Trophoblast cell (in vitro differentiated cells and primary cell): ENCODE measurements at regions not wholly inside any gene's neighbourhood (a gene's known extent, or its start where the extent isn't known, plus 50 kb on each side); places are given as distances from the start of the nearest gene placed in this dataset.
A peak's percentile ranks its signal among the peaks of the same experiment; 100 is the strongest.

ENCODE experiments used
- DNase-seq, 2 donors: peaks; one replicate each; pipeline ENCODE4 v3.0.0-alpha.2; 2016
- H2AFZ ChIP-seq: 2 replicates; pipeline ENCODE4 v1.6.1; 2013; ENCODE audit warnings: low read length, moderate library complexity, mild to moderate bottlenecking; ENCODE audit not compliant: insufficient read depth, poor library complexity
- H2AK5ac ChIP-seq: 2 replicates; pipeline ENCODE4 v1.6.1; 2013; ENCODE audit warnings: mild to moderate bottlenecking, low read length
- H2BK120ac ChIP-seq: 2 replicates; pipeline ENCODE4 v1.6.1; 2013; ENCODE audit warnings: low read length, mild to moderate bottlenecking, moderate library complexity; ENCODE audit not compliant: insufficient read depth, poor library complexity
- H2BK12ac ChIP-seq: 2 replicates; pipeline ENCODE4 v1.6.1; 2013; ENCODE audit warnings: mild to moderate bottlenecking, low read length, moderate library complexity
- H2BK5ac ChIP-seq: 2 replicates; pipeline ENCODE4 v1.6.1; 2013; ENCODE audit warnings: low read length, low read depth, moderate library complexity, mild to moderate bottlenecking; ENCODE audit not compliant: poor library complexity
- H3K14ac ChIP-seq: 2 replicates; pipeline ENCODE4 v1.6.1; 2013; ENCODE audit warnings: mild to moderate bottlenecking, low read length
- H3K18ac ChIP-seq: 2 replicates; pipeline ENCODE4 v1.6.1; 2013; ENCODE audit warnings: mild to moderate bottlenecking, low read length
- H3K23ac ChIP-seq: 2 replicates; pipeline ENCODE4 v1.6.1; 2013; ENCODE audit warnings: low read length
- H3K27ac ChIP-seq: 2 replicates; pipeline ENCODE4 v1.5.1; 2013; ENCODE audit warnings: low read depth, mild to moderate bottlenecking, inconsistent platforms, low read length, moderate library complexity
- H3K27me3 ChIP-seq: 2 replicates; pipeline ENCODE4 v1.6.1; 2013; ENCODE audit warnings: inconsistent platforms, mild to moderate bottlenecking, low read length, moderate library complexity; ENCODE audit not compliant: insufficient read depth
- H3K36me3 ChIP-seq, 2 experiments: 1 replicate in 1 of 2; 2 replicates in 1 of 2; pipeline ENCODE4 v1.6.1; 2013; ENCODE audit warnings: low read length in 2 of 2, mild to moderate bottlenecking in 2 of 2, moderate library complexity in 1 of 2; ENCODE audit not compliant: insufficient read depth in 2 of 2, control insufficient read depth in 1 of 2
- H3K4ac ChIP-seq: 2 replicates; pipeline ENCODE4 v1.6.1; 2013; ENCODE audit warnings: low read depth, mild to moderate bottlenecking, low read length, moderate library complexity
- H3K4me1 ChIP-seq, 2 experiments: 1 replicate in 1 of 2; 2 replicates in 1 of 2; pipeline ENCODE4 v1.6.1; 2013; ENCODE audit warnings: low read length in 2 of 2, mild to moderate bottlenecking in 2 of 2, moderate library complexity in 1 of 2; ENCODE audit not compliant: insufficient read depth in 2 of 2, control insufficient read depth in 1 of 2
- H3K4me2 ChIP-seq: 2 replicates; pipeline ENCODE4 v1.6.1; 2013; ENCODE audit warnings: inconsistent platforms, mild to moderate bottlenecking, low read length, moderate library complexity
- H3K4me3 ChIP-seq: 2 replicates; pipeline ENCODE4 v1.5.1; 2013; ENCODE audit warnings: mild to moderate bottlenecking, low read depth, low read length, inconsistent platforms
- H3K79me1 ChIP-seq: one replicate; pipeline ENCODE4 v1.6.1; 2013; ENCODE audit warnings: low read length
- H3K79me2 ChIP-seq: 2 replicates; pipeline ENCODE4 v1.6.1; 2013; ENCODE audit warnings: low read length, mild to moderate bottlenecking; ENCODE audit not compliant: control insufficient read depth, insufficient read depth, poor library complexity
- H3K9ac ChIP-seq: 2 replicates; pipeline ENCODE4 v1.6.1; 2013; ENCODE audit warnings: mild to moderate bottlenecking, low read length
- H3K9me3 ChIP-seq: 2 replicates; pipeline ENCODE4 v1.6.1; 2013; ENCODE audit warnings: low read depth, mild to moderate bottlenecking, control low read depth, inconsistent platforms, low read length; ENCODE audit not compliant: insufficient read depth
- H4K12ac ChIP-seq: 2 replicates; pipeline ENCODE4 v1.6.1; 2013; ENCODE audit warnings: low read depth, mild to moderate bottlenecking, low read length, moderate library complexity
- H4K8ac ChIP-seq: 2 replicates; pipeline ENCODE4 v1.6.1; 2013; ENCODE audit warnings: low read depth, mild to moderate bottlenecking, low read length, moderate library complexity
- H4K91ac ChIP-seq: one replicate; pipeline ENCODE4 v1.6.1; 2013; ENCODE audit warnings: low read depth, mild to moderate bottlenecking, low read length, moderate library complexity
- WGBS: extraction: QIAGEN DNeasy Blood & Tissue Kit; methylation state at CpG from one replicate; pipeline ENCODE4 v1.1.7; 2013; ENCODE audit warnings: missing lambda C conversion rate; ENCODE audit not compliant: insufficient read length, insufficient coverage; ENCODE audit errors: extremely low coverage; 5-methylcytosine and 5-hydroxymethylcytosine counted together

DNA sequence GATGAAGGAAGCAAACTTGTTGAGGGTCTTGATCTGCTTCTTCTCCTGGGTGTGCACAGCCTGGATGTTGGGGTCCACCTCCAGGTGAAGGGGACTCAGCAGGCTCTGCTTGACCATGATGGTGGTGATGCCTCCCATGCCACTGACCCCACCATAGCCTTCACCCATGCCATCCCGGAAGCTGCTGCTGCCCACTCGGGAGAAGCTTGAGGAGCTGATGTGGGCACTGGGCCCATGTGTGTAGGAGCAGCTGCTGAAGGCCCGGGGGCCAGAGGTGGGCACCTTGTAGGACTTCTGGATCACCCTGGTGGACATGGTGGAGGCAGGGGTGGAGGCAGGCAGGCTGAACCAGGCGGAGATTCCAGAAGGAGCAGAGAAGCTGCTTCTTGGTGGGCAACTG lies 432.7 kb upstream of the DIPK2B start:
- H3K4me2 ChIP-seq, result no peak overlapping the region
- no peak overlapping the region for H2BK5ac ChIP-seq
- H2BK12ac ChIP-seq, result no peak overlapping the region
- no peaks in the 10 kb centered on the region for H3K36me3 ChIP-seq
- no CpG with 5 or more reads among the region's 4 CpGs for WGBS
- H4K8ac ChIP-seq, result no peak overlapping the region
- no peaks in the 10 kb centered on the region for H3K9me3 ChIP-seq
- no peak overlapping the region for H4K12ac ChIP-seq
- no peak overlapping the region for H2BK120ac ChIP-seq
- no peak overlapping the region for H4K91ac ChIP-seq
- no peak overlapping the region for H2AFZ ChIP-seq
- H3K14ac ChIP-seq, result no peak overlapping the region
- no peak overlapping the region for H3K4me3 ChIP-seq
- H3K27ac ChIP-seq, result no peak overlapping the region
- H3K18ac ChIP-seq, result no peak overlapping the region
- H3K27me3 ChIP-seq, result no peaks in the 10 kb centered on the region
- no peak overlapping the region for H3K9ac ChIP-seq
- H3K79me1 ChIP-seq, result no peaks in the 10 kb centered on the region
- no peaks in the 10 kb centered on the region for H3K79me2 ChIP-seq
- no peak overlapping the region for H3K23ac ChIP-seq
- no peak overlapping the region for H2AK5ac ChIP-seq
- no peaks in the 10 kb centered on the region for H3K4me1 ChIP-seq
- H3K4ac ChIP-seq, result no peak overlapping the region
- DNase-seq, result no peak

DNA sequence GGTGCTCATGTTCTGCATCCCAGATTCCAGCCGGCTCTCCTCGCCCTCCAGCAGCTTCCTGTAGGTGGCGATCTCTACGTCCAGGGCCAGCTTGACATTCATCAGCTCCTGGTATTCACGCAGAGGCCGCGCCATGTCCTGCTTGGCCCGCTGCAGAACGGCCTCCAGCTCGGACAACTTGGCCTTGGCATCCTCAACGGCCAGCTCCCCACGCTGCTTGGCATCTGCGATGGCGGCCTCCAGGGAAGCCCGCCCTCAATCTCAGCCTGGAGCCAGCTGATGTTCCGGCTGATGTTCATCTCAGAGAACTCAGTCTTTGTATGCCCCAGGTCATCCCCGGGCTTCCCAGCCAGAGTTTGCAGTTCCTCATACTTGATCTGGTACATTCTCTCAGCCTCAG lies 431.8 kb upstream of the DIPK2B start:
- no peaks in the 10 kb centered on the region for H3K36me3 ChIP-seq

DNA sequence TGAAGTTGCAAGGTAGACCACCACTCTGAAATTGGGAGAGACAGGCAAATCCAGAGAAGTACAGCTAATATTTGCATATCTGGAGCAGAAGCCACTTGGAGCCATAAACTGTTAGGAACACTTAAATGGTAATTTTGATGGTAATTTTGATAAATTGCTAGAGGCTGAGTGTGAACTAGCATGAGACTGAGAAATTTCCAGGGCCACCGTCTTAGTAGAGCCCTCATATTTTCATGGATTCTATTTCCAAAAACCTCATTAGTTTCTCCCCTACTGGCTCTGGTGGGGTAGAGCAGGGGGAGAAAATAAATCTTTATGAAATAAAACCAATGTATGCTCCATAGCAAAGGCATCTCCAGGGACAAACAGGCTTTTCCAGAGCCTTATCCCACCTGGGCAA lies 429.4 kb upstream of the DIPK2B start:
- no peak overlapping the region for H3K27ac ChIP-seq
- no peak overlapping the region for H2BK120ac ChIP-seq
- no peak overlapping the region for H4K12ac ChIP-seq
- no peak overlapping the region for H2AK5ac ChIP-seq
- H3K4me1 ChIP-seq, result no peaks in the 10 kb centered on the region
- no peak overlapping the region for H3K14ac ChIP-seq
- no peak overlapping the region for H2AFZ ChIP-seq
- H4K91ac ChIP-seq, result no peak overlapping the region
- H3K27me3 ChIP-seq, result no peaks in the 10 kb centered on the region
- H3K4me2 ChIP-seq, result no peak overlapping the region
- H3K23ac ChIP-seq, result no peak overlapping the region
- no peak overlapping the region for H3K9ac ChIP-seq
- H2BK12ac ChIP-seq, result no peak overlapping the region
- no peak overlapping the region for H2BK5ac ChIP-seq
- no peaks in the 10 kb centered on the region for H3K79me2 ChIP-seq
- WGBS, result no CpG with 5 or more reads among the region's 1 CpG
- no peak for DNase-seq
- H3K9me3 ChIP-seq, result no peaks in the 10 kb centered on the region
- H3K79me1 ChIP-seq, result no peaks in the 10 kb centered on the region
- H3K36me3 ChIP-seq, result no peaks in the 10 kb centered on the region
- no peak overlapping the region for H3K18ac ChIP-seq
- H4K8ac ChIP-seq, result no peak overlapping the region
- H3K4me3 ChIP-seq, result no peak overlapping the region
- H3K4ac ChIP-seq, result no peak overlapping the region

More for the DNA sequence above, 431.8 kb upstream of the DIPK2B start:
- no peak overlapping the region for H3K27ac ChIP-seq
- H3K18ac ChIP-seq, result no peak overlapping the region
- no peaks in the 10 kb centered on the region for H3K9me3 ChIP-seq
- H2BK120ac ChIP-seq, result no peak overlapping the region
- no peak overlapping the region for H4K8ac ChIP-seq
- H3K23ac ChIP-seq, result no peak overlapping the region
- no peak overlapping the region for H2AK5ac ChIP-seq
- H3K9ac ChIP-seq, result no peak overlapping the region
- H3K14ac ChIP-seq, result no peak overlapping the region
- no peaks in the 10 kb centered on the region for H3K79me2 ChIP-seq
- H4K91ac ChIP-seq, result no peak overlapping the region
- no peaks in the 10 kb centered on the region for H3K4me1 ChIP-seq
- no peak overlapping the region for H2BK5ac ChIP-seq
- no peak overlapping the region for H2AFZ ChIP-seq
- H3K79me1 ChIP-seq, result no peaks in the 10 kb centered on the region
- H3K27me3 ChIP-seq, result no peaks in the 10 kb centered on the region
- WGBS, result no CpG with 5 or more reads among the region's 17 CpGs
- DNase-seq, result peak; percentile 4 to 6
- H3K4ac ChIP-seq, result no peak overlapping the region
- no peak overlapping the region for H4K12ac ChIP-seq
- H3K4me2 ChIP-seq, result no peak overlapping the region
- H2BK12ac ChIP-seq, result no peak overlapping the region
- no peak overlapping the region for H3K4me3 ChIP-seq

DNA sequence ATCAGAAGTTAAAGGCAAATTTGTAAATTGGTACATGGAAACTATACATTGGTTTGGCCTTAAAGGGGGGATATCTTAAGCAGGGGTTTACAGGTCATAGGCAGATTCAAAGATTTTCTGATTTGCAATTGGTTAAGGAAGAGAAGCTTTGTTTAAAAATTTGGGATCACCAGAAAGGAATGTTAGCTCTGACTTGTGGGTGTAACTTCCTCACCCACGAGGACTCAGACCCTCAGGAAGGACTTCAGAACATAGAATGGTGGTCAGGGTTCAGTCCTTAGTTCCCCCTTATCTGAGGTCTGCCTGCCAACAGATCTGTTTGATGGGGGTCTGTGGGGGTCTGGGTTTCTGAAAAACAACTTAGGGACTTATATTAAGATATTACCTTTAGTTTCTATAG lies 427.4 kb upstream of the DIPK2B start:
- Histone ChIP-seq H3K18ac (no peak overlapping the region), H3K27ac (no peak overlapping the region), H4K8ac (no peak overlapping the region), H3K9ac (no peak overlapping the region), H3K79me2 (no peaks in the 10 kb centered on the region), H3K4me3 (no peak overlapping the region), H3K79me1 (no peaks in the 10 kb centered on the region), H2BK12ac (no peak overlapping the region), H3K27me3 (no peaks in the 10 kb centered on the region), H3K23ac (no peak overlapping the region), H2BK5ac (no peak overlapping the region), H4K12ac (no peak overlapping the region), H2AK5ac (no peak overlapping the region), H3K36me3 (no peaks in the 10 kb centered on the region), H3K14ac (no peak overlapping the region), H3K4me2 (no peak overlapping the region), H4K91ac (no peak overlapping the region), H3K4ac (no peak overlapping the region), H2BK120ac (no peak overlapping the region), H2AFZ (no peak overlapping the region), H3K4me1 (no peaks in the 10 kb centered on the region), H3K9me3 (no peaks in the 10 kb centered on the region)
- WGBS, result no CpG with 5 or more reads among the region's 1 CpG
- DNase-seq, result no peak
